ENCODE measurements at regions not wholly inside any gene's neighbourhood (a gene's known extent, or its start where the extent isn't known, plus 50 kb on each side); places are given as distances from the start of the nearest gene placed in this dataset.

- H3K4me2 ChIP-seq (ENCODE audit: low read length), result no peak overlapping the region
- H3K27me3 ChIP-seq (ENCODE audit: insufficient read depth, low read length), result no peaks in the 10 kb centered on the region
- H4K20me1 ChIP-seq (ENCODE audit: insufficient read depth), result no peaks in the 10 kb centered on the region
- H3K9ac ChIP-seq (ENCODE audit: low read length), result no peak overlapping the region
- no peak for TF ChIP-seq SRF (IDR thresholded peaks at IDR 0.05; ENCODE audit: low read depth)
- no peak for TF ChIP-seq POLR2A (IDR thresholded peaks at IDR 0.05; ENCODE audit: borderline replicate concordance, extremely low read depth, insufficient read depth, insufficient read length)
- no peak for TF ChIP-seq ELF1 (IDR thresholded peaks at IDR 0.05; ENCODE audit: borderline replicate concordance, low read depth)
- no peak for TF ChIP-seq ZFX (IDR thresholded peaks at IDR 0.05)
- TF ChIP-seq SIN3A (IDR thresholded peaks at IDR 0.05; ENCODE audit: low read depth), result no peak
- no peak for TF ChIP-seq EGR1 (IDR thresholded peaks at IDR 0.05; ENCODE audit: low read depth)
- no peak for TF ChIP-seq SP1 (IDR thresholded peaks at IDR 0.05; ENCODE audit: low read depth)
- TF ChIP-seq ZNF274 (IDR thresholded peaks at IDR 0.05; ENCODE audit: low read depth, low read length), result no peak
- TF ChIP-seq ZBTB33 (IDR thresholded peaks at IDR 0.05; ENCODE audit: extremely low read depth, insufficient replicate concordance, low read length), result no peak
- TF ChIP-seq RAD21 (IDR thresholded peaks at IDR 0.05; ENCODE audit: low read depth), result no peak
- no peak for TF ChIP-seq FOSL1 (IDR thresholded peaks at IDR 0.05; ENCODE audit: low read depth)
- no peak for TF ChIP-seq JUND (IDR thresholded peaks at IDR 0.05)
- no peak for TF ChIP-seq REST (IDR thresholded peaks at IDR 0.05; ENCODE audit: low read depth)
- no peak for TF ChIP-seq CBX3 (IDR thresholded peaks at IDR 0.05; ENCODE audit: low read depth)
- no peak for TF ChIP-seq POLR2AphosphoS5 (IDR thresholded peaks at IDR 0.05; ENCODE audit: low read depth, low read length)
- intact Hi-C loops (cut with micrococcal nuclease), result no loop called here
- no peak overlapping the region for H3K4me3 ChIP-seq (replicated peaks in 1 of 2; ENCODE audit: low read depth in 1 of 2, low read length in 2 of 2)
- ChIA-PET RAD21 (ENCODE audit: low non-redundant PET in 1 of 2, low total read pairs in 2 of 2, uncharacterized antibody in 2 of 2, unreplicated experiment in 2 of 2) (no interaction called here), POLR2A (no interaction called here), CTCF (no interaction called here)
- peaks cover 93% of the 10 kb centered on the region for H3K79me2 ChIP-seq (ENCODE audit: insufficient read depth, low read length)
- DNase-seq (ENCODE audit: low read depth, low spot score) (no peak), ATAC-seq (no peak)
- H3K27ac ChIP-seq (ENCODE audit: low read depth, low read length), result no peak overlapping the region
- peaks cover 24 to 31% of the 10 kb centered on the region in 2 experiments for H3K4me1 ChIP-seq (ENCODE audit: control insufficient read depth in 1 of 2, insufficient read depth in 2 of 2, low read length in 2 of 2)
- no peaks in the 10 kb centered on the region for H3K9me3 ChIP-seq (ENCODE audit: control insufficient read depth in 1 of 2, insufficient read depth in 1 of 2, low read depth in 1 of 2, low read length in 2 of 2)
- no peaks in the 10 kb centered on the region for H3K9me2 ChIP-seq (ENCODE audit: insufficient read depth)
- no TSS peak for BruUV-seq (replicated peaks)
- H2AFZ ChIP-seq (ENCODE audit: low read depth, low read length, poor library complexity, severe bottlenecking), result no peak overlapping the region
- no peaks in the 10 kb centered on the region for H3K36me3 ChIP-seq (ENCODE audit: control insufficient read depth in 1 of 2, insufficient read depth in 2 of 2, low read length in 2 of 2)
These were observed 151.2 kb upstream of the DST start for GRCh38 chr6:56793938-56794337.
